ENCODE measurements at regions not wholly inside any gene's neighbourhood (a gene's known extent, or its start where the extent isn't known, plus 50 kb on each side); places are given as distances from the start of the nearest gene placed in this dataset.

- TF ChIP-seq POLR2AphosphoS5 (IDR thresholded peaks at IDR 0.05; ENCODE audit: low read depth, low read length) (no peak), SIN3A (IDR thresholded peaks at IDR 0.05; ENCODE audit: borderline replicate concordance, insufficient read depth, low read length) (no peak), TAF1 (IDR thresholded peaks at IDR 0.05; ENCODE audit: borderline replicate concordance, insufficient read depth, low read length) (no peak), REST (IDR thresholded peaks at IDR 0.05; ENCODE audit: insufficient read depth in 1 of 2, low read depth in 2 of 2, low read length in 2 of 2) (no peak)
Observed at GRCh38 chr4:189786447-189786846, 154.2 kb upstream of the FRG1 start.

- TF ChIP-seq REST (IDR thresholded peaks at IDR 0.05; ENCODE audit: insufficient read depth in 1 of 2, low read depth in 2 of 2, low read length in 2 of 2) = no peak
- TF ChIP-seq SIN3A (IDR thresholded peaks at IDR 0.05; ENCODE audit: borderline replicate concordance, insufficient read depth, low read length) = no peak
- TF ChIP-seq TAF1 (IDR thresholded peaks at IDR 0.05; ENCODE audit: borderline replicate concordance, insufficient read depth, low read length) = no peak
Observed at GRCh38 chr4:189787216-189788031, 153.2 kb upstream of the FRG1 start.

GRCh38 chr4:189792924-189793618, 147.6 kb upstream of the FRG1 start:
- TF ChIP-seq TAF1 (IDR thresholded peaks at IDR 0.05; ENCODE audit: borderline replicate concordance, insufficient read depth, low read length) (no peak), REST (IDR thresholded peaks at IDR 0.05; ENCODE audit: insufficient read depth in 1 of 2, low read depth in 2 of 2, low read length in 2 of 2) (no peak), FOXP2 (optimal IDR thresholded peaks at IDR 0.05; ENCODE audit: borderline replicate concordance, extremely low read depth, extremely low read length, insufficient read depth) (no peak), SIN3A (IDR thresholded peaks at IDR 0.05; ENCODE audit: borderline replicate concordance, insufficient read depth, low read length) (no peak), POLR2AphosphoS5 (IDR thresholded peaks at IDR 0.05; ENCODE audit: low read depth, low read length) (no peak)

- no peak for TF ChIP-seq POLR2AphosphoS5 (IDR thresholded peaks at IDR 0.05; ENCODE audit: low read depth, low read length)
- TF ChIP-seq FOXP2 (optimal IDR thresholded peaks at IDR 0.05; ENCODE audit: borderline replicate concordance, extremely low read depth, extremely low read length, insufficient read depth) = no peak
- no peak for TF ChIP-seq REST (IDR thresholded peaks at IDR 0.05; ENCODE audit: insufficient read depth in 1 of 2, low read depth in 2 of 2, low read length in 2 of 2)
- no peak for TF ChIP-seq TAF1 (IDR thresholded peaks at IDR 0.05; ENCODE audit: borderline replicate concordance, insufficient read depth, low read length)
- no peak for TF ChIP-seq SIN3A (IDR thresholded peaks at IDR 0.05; ENCODE audit: borderline replicate concordance, insufficient read depth, low read length)
Observed at GRCh38 chr4:189800545-189801088, 140.1 kb upstream of the FRG1 start.
